Ovary (tissue), 7 donors: ENCODE measurements at regions not wholly inside any gene's neighbourhood (a gene's known extent, or its start where the extent isn't known, plus 50 kb on each side); places are given as distances from the start of the nearest gene placed in this dataset.

Experiments
- DNase-seq, 5 donors: peaks; one replicate each; pipeline ENCODE4 v3.0.0-alpha.2; 2019 to 2020
- H3K27ac ChIP-seq, 2 donors: fragments of 200-600 bp; one replicate each; pipeline versions ENCODE4 v1.5.1 to v1.8.0; 2019 to 2022
- H3K27me3 ChIP-seq: fragments of 200-600 bp; one replicate; pipeline ENCODE4 v1.8.0; 2022
- H3K36me3 ChIP-seq: fragments of 200-600 bp; sonication (generic); one replicate; pipeline ENCODE4 v1.5.1; 2019
- H3K4me1 ChIP-seq: one replicate; pipeline ENCODE4 v1.8.1; 2013; ENCODE audit warnings: mild to moderate bottlenecking, moderate library complexity; ENCODE audit not compliant: insufficient read depth
- H3K4me3 ChIP-seq: fragments of 200-600 bp; sonication (generic); one replicate; pipeline ENCODE4 v1.5.1; 2017
- H3K9me3 ChIP-seq, 2 donors: fragments of 200-600 bp in 1 of 2; sonication (generic) in 1 of 2; one replicate each; pipeline versions ENCODE4 v1.5.1 to v1.8.1; 2013 to 2019; ENCODE audit warnings: mild to moderate bottlenecking in 1 of 2, moderate library complexity in 1 of 2
- EP300 ChIP-seq: sonication (generic); formaldehyde crosslinking; IDR thresholded peaks from one replicate; pipeline ENCODE4 v1.6.1; 2017; ENCODE audit warnings: antibody characterized with exemption
- POLR2A ChIP-seq: fragments of 450-650 bp; IDR thresholded peaks from one replicate; pipeline ENCODE4 v1.6.1; 2017; ENCODE audit warnings: antibody characterized with exemption, mild to moderate bottlenecking, moderate library complexity
- WGBS, 3 donors: extraction: QIAGEN DNeasy Blood & Tissue Kit in 1 of 3; methylation state at CpG; one replicate each; pipeline versions ENCODE4 v1.1.5 to v1.1.7; 2013 to 2017; 5-methylcytosine and 5-hydroxymethylcytosine counted together
- intact Hi-C, 4 donors: fragments of 100-400 bp; cut with DNase I; formaldehyde crosslinking; loops; one replicate each; pipeline versions ENCODE4 v1.11.0 to v1.15.1; 2022 to 2023
- TF ChIP-seq, protein P1 (sequence below), 3 donors: fragments of 450-650 bp in 2 of 3; fragments of 200-600 bp in 1 of 3; IDR thresholded peaks; one replicate each; pipeline versions ENCODE4 v1.5.1 to v1.8.0; 2016 to 2022; ENCODE audit warnings: antibody characterized with exemption in 3 of 3, mild to moderate bottlenecking in 1 of 3
- donor health status: DM: no; HTN: no; CAD: no; lungs with moderate emphysema.
- donor health status: DM: no; HTN: no; CAD: no.
- donor health status: Bipolar disorder and iron deficiency.
- donor health status: DM: no; HTN: no; CAD: no.
- donor health status: DM: yes; HTN: yes; CAD: no.

- no peak overlapping the region for H3K4me3 ChIP-seq
- H3K9me3 ChIP-seq = no peaks in the 10 kb centered on the region
- TF ChIP-seq, protein P1, sequence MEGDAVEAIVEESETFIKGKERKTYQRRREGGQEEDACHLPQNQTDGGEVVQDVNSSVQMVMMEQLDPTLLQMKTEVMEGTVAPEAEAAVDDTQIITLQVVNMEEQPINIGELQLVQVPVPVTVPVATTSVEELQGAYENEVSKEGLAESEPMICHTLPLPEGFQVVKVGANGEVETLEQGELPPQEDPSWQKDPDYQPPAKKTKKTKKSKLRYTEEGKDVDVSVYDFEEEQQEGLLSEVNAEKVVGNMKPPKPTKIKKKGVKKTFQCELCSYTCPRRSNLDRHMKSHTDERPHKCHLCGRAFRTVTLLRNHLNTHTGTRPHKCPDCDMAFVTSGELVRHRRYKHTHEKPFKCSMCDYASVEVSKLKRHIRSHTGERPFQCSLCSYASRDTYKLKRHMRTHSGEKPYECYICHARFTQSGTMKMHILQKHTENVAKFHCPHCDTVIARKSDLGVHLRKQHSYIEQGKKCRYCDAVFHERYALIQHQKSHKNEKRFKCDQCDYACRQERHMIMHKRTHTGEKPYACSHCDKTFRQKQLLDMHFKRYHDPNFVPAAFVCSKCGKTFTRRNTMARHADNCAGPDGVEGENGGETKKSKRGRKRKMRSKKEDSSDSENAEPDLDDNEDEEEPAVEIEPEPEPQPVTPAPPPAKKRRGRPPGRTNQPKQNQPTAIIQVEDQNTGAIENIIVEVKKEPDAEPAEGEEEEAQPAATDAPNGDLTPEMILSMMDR (IDR thresholded peaks at IDR 0.05) = no peak
- DNase-seq = no peak
- no peak overlapping the region for H3K27ac ChIP-seq
- H3K27me3 ChIP-seq = no peaks in the 10 kb centered on the region
- WGBS, 3 donors = 63 to 75% (median 69%) methylated on average over 6 of the region's 6 CpGs
- H3K36me3 ChIP-seq = no peaks in the 10 kb centered on the region
- no peaks in the 10 kb centered on the region for H3K4me1 ChIP-seq
- intact Hi-C loops = no loop called here
Observed at GRCh38 chr17:5943982-5944381, 126.2 kb upstream of the WSCD1 start.

DNA sequence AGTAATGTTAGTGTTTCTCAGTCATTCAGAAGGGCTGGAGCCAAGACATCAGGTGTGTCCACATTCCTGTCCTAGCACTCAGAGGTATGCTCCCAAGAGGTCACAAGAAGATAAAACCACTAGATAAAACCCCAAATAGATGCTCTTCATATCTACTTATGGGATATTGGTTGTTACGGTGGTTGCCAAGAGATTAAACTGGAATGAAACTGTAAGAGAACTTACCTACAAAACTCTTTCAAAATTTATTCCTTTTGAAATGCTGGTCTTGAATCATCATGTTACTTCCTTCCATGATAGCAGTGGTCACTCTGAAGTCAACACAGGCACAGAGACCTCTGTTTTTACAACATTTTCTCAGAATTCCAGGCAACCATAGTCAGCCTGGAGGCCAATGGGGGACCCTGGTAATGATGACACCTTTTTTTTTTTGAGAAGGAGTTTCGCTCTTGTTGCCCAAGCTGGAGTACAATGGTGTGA, 122.4 kb upstream of the WSCD1 start:
- H3K4me1 ChIP-seq = no peaks in the 10 kb centered on the region
- no peaks in the 10 kb centered on the region for H3K27me3 ChIP-seq
- no peaks in the 10 kb centered on the region for H3K9me3 ChIP-seq
- H3K27ac ChIP-seq = no peak overlapping the region
- H3K4me3 ChIP-seq = no peak overlapping the region
- intact Hi-C loops = no loop called here
- WGBS, 3 donors = 68 to 87% (median 83%) methylated on average over 2 of the region's 2 CpGs
- TF ChIP-seq POLR2A (no peak), EP300 (no peak)
- TF ChIP-seq, protein P1 (IDR thresholded peaks at IDR 0.05) = no peak
- no peak for DNase-seq
- no peaks in the 10 kb centered on the region for H3K36me3 ChIP-seq

GRCh38 chr17:5948811-5949210, 121.4 kb upstream of the WSCD1 start:
- Histone ChIP-seq H3K27ac (no peak overlapping the region), H3K36me3 (no peaks in the 10 kb centered on the region), H3K27me3 (no peaks in the 10 kb centered on the region), H3K4me3 (no peak overlapping the region), H3K4me1 (no peaks in the 10 kb centered on the region), H3K9me3 (no peaks in the 10 kb centered on the region)
- WGBS, 3 donors = 83 to 89% (median 86%) methylated on average over 3 of the region's 3 CpGs
- TF ChIP-seq POLR2A = no peak
- no peak for TF ChIP-seq EP300
- TF ChIP-seq, protein P1 (IDR thresholded peaks at IDR 0.05) = no peak
- DNase-seq = no peak
- intact Hi-C loops = no loop called here

GRCh38 chr17:5950878-5951277, 119.3 kb upstream of the WSCD1 start:
- H3K27ac ChIP-seq = no peak overlapping the region
- no peaks in the 10 kb centered on the region for H3K27me3 ChIP-seq
- H3K4me1 ChIP-seq = no peaks in the 10 kb centered on the region
- intact Hi-C loops = no loop called here
- H3K9me3 ChIP-seq = no peaks in the 10 kb centered on the region
- no peak for DNase-seq
- no peaks in the 10 kb centered on the region for H3K36me3 ChIP-seq
- TF ChIP-seq, protein P1 (IDR thresholded peaks at IDR 0.05) = no peak
- TF ChIP-seq EP300 (no peak), POLR2A (no peak)
- 4 to 9% (median 7%) methylated on average over 8 of the region's 8 CpGs for WGBS, 3 donors
- no peak overlapping the region for H3K4me3 ChIP-seq

DNA sequence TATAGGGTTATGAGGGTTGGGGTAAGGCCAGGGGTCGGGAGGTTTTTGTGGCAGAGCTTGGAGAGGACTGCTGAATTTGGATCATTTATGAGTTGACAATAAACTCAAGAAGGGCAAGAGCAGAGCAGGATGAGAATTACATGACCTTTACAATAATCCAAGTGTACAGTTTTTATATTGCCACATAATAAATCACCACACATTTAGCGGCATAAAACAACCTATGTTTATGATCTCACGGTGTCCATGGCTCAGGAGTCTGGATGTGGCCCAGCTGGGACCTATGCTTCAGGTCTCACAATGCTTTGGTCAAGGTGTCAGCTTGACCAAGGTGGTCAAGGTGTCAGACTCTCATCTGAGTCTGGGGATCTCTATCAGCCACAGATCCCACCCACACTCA, 118.3 kb upstream of the WSCD1 start:
- H3K27ac ChIP-seq = no peak overlapping the region
- WGBS, 3 donors = 50 to 61% (median 58%) methylated on average over 3 of the region's 3 CpGs
- H3K4me3 ChIP-seq = no peak overlapping the region
- H3K9me3 ChIP-seq = no peaks in the 10 kb centered on the region
- intact Hi-C loops = no loop called here
- H3K36me3 ChIP-seq = no peaks in the 10 kb centered on the region
- H3K27me3 ChIP-seq = no peaks in the 10 kb centered on the region
- no peak for DNase-seq
- TF ChIP-seq POLR2A (no peak), EP300 (no peak)
- TF ChIP-seq, protein P1 (IDR thresholded peaks at IDR 0.05) = no peak
- H3K4me1 ChIP-seq = no peaks in the 10 kb centered on the region
